B cell (primary cell): ENCODE measurements at regions not wholly inside any gene's neighbourhood (a gene's known extent, or its start where the extent isn't known, plus 50 kb on each side); places are given as distances from the start of the nearest gene placed in this dataset.

Experiments
- ATAC-seq: fragments of 200-7000 bp; cut with Tn5 transposase; one replicate; pipeline ENCODE4 v1.10.0; 2021; ENCODE audit warnings: low read depth, mild to moderate bottlenecking, moderate number of reproducible peaks, moderate library complexity
- CTCF ChIA-PET: fragments of 350-600 bp; sonication (Branson Sonifier 250); formaldehyde crosslinking; loops from one replicate; lab custom pipeline; 2021; ENCODE audit warnings: antibody characterized with exemption, inconsistent platforms; lab: Charles Lee
- POLR2A ChIA-PET: fragments of 350-600 bp; sonication (Branson Sonifier 250); formaldehyde crosslinking; loops from one replicate; lab custom pipeline; 2021; ENCODE audit warnings: antibody characterized with exemption; lab: Charles Lee
- DNase-seq: peaks from one replicate; pipeline ENCODE4 v3.0.0; 2013
- H2AFZ ChIP-seq: 2 replicates; pipeline ENCODE4 v1.6.1; 2012; ENCODE audit warnings: mild to moderate bottlenecking, low read depth, low read length; ENCODE audit not compliant: insufficient read depth, poor library complexity, severe bottlenecking
- H3K27ac ChIP-seq, 2 donors: 1 replicate in 1 of 2; 2 replicates in 1 of 2; pipeline ENCODE4 v1.5.1; 2012 to 2013; ENCODE audit warnings: low read length in 2 of 2, mild to moderate bottlenecking in 2 of 2, moderate library complexity in 1 of 2
- H3K27me3 ChIP-seq, 4 experiments: fragments of 200-600 bp in 1 of 4; sonication (generic) in 1 of 4; replicated peaks in 1 of 4; 1 replicate in 2 of 4; 2 replicates in 2 of 4; pipeline versions ENCODE4 v1.6.1 to v1.7.0; 2013 to 2016; ENCODE audit warnings: low read length in 3 of 4, mild to moderate bottlenecking in 2 of 4, mixed read lengths in 1 of 4, moderate library complexity in 1 of 4; ENCODE audit not compliant: insufficient read depth in 4 of 4, control insufficient read depth in 3 of 4; ENCODE audit errors: control extremely low read depth in 1 of 4
- H3K36me3 ChIP-seq, 2 experiments: replicated peaks in 1 of 2; 1 replicate in 1 of 2; 2 replicates in 1 of 2; pipeline versions ENCODE4 v1.6.1 to v1.7.1; 2013; ENCODE audit warnings: low read length in 1 of 2; ENCODE audit not compliant: insufficient read depth in 2 of 2, control insufficient read depth in 1 of 2; ENCODE audit errors: control extremely low read depth in 1 of 2, extremely low read depth in 1 of 2
- H3K4me1 ChIP-seq, 2 donors: fragments of 200-600 bp in 1 of 2; sonication (generic) in 1 of 2; 1 replicate in 1 of 2; 2 replicates in 1 of 2; pipeline versions ENCODE4 v1.5.1 to v1.6.1; 2013 to 2017; ENCODE audit warnings: low read length in 2 of 2; ENCODE audit not compliant: control insufficient read depth in 2 of 2, insufficient read depth in 2 of 2
- H3K4me2 ChIP-seq: replicated peaks from 2 replicates; pipeline ENCODE3; 2012; ENCODE audit warnings: mild to moderate bottlenecking, low read depth, low read length; ENCODE audit not compliant: poor library complexity, severe bottlenecking
- H3K4me3 ChIP-seq, 5 experiments: fragments of 200-600 bp in 1 of 5; sonication (generic) in 1 of 5; 1 replicate in 3 of 5; 2 replicates in 2 of 5; pipeline versions ENCODE4 v1.5.1 to v1.7.0; 2011 to 2016; ENCODE audit warnings: low read length in 4 of 5, mild to moderate bottlenecking in 4 of 5, low read depth in 2 of 5, control low read depth in 1 of 5, moderate library complexity in 1 of 5; ENCODE audit not compliant: insufficient read depth in 1 of 5; ENCODE audit errors: control extremely low read depth in 1 of 5, extremely low read depth in 1 of 5
- H3K79me2 ChIP-seq: fragments of 200-600 bp; sonication (generic); one replicate; pipeline ENCODE4 v1.6.0; 2016; ENCODE audit warnings: low read length; ENCODE audit not compliant: control insufficient read depth, insufficient read depth
- H3K9ac ChIP-seq: fragments of 200-600 bp; sonication (generic); 2 replicates; pipeline ENCODE4 v1.6.1; 2017; ENCODE audit warnings: mild to moderate bottlenecking, low read length, moderate library complexity
- H3K9me3 ChIP-seq, 3 donors: one replicate each; pipeline versions ENCODE4 v1.6.1 to v1.7.1; 2013; ENCODE audit warnings: low read length in 2 of 3; ENCODE audit not compliant: control insufficient read depth in 2 of 3, insufficient read depth in 1 of 3; ENCODE audit errors: control extremely low read depth in 1 of 3
- H4K20me1 ChIP-seq: 2 replicates; pipeline ENCODE4 v1.6.0; 2012; ENCODE audit warnings: mild to moderate bottlenecking, low read length; ENCODE audit not compliant: insufficient read depth, control insufficient read depth, poor library complexity, severe bottlenecking
- H3K27ac Mint-ChIP-seq: one replicate; pipeline ENCODE4 v1.8.0; 2021; ENCODE audit warnings: mixed read lengths
- H3K27me3 Mint-ChIP-seq: one replicate; pipeline ENCODE4 v1.8.0; 2021; ENCODE audit warnings: mixed read lengths
- H3K4me1 Mint-ChIP-seq: one replicate; pipeline ENCODE4 v1.8.0; 2021; ENCODE audit warnings: mixed read lengths
- H3K4me3 Mint-ChIP-seq: one replicate; pipeline ENCODE4 v1.8.0; 2021; ENCODE audit warnings: mixed read lengths
- H3K9me3 Mint-ChIP-seq: one replicate; pipeline ENCODE4 v1.8.0; 2022; ENCODE audit warnings: mixed read lengths; ENCODE audit not compliant: insufficient read depth
- EZH2 ChIP-seq: IDR thresholded peaks from 2 replicates; pipeline ENCODE4 v1.6.1; 2012; ENCODE audit warnings: borderline replicate concordance, low read depth, mild to moderate bottlenecking, moderate library complexity, low read length; ENCODE audit not compliant: insufficient read depth, poor library complexity, severe bottlenecking
- WGBS: methylation state at CpG from one replicate; pipeline ENCODE4 v1.1.5; 2013; ENCODE audit warnings: missing lambda C conversion rate; ENCODE audit not compliant: insufficient coverage; 5-methylcytosine and 5-hydroxymethylcytosine counted together
- intact Hi-C: fragments of 100-400 bp; cut with micrococcal nuclease; formaldehyde crosslinking; loops from one replicate; pipeline ENCODE4 v1.10.0; 2022
- TF ChIP-seq, protein P1 (sequence below): fragments of 200-600 bp; IDR thresholded peaks from one replicate; pipeline ENCODE4 v1.8.0; 2022; ENCODE audit warnings: antibody characterized with exemption, mild to moderate bottlenecking

DNA sequence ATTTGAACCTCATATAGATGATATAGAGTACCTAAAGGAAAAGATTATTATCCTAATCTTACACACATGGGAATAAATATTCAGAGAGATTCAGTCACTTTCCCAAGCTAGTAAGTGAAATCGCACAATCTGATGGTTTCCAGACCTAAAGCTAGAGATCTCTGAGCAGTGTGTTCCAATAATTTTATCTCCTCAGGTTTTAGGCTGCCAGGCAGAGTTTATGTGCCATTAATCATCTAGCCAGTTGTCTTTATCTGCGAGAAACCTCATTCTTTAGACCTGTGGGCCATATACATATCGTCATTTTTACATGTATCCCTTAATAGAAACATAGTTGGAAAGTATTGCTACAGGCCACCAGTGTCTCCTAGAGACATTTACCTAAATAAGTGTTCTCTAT lies 647.2 kb upstream of the STEAP1 start:
- Histone ChIP-seq H3K4me2 (no peak overlapping the region), H3K9me3 (no peaks in the 10 kb centered on the region), H3K27me3 (no peaks in the 10 kb centered on the region), H3K36me3 (no peaks in the 10 kb centered on the region), H3K9ac (no peak overlapping the region), H3K4me3 (no peak overlapping the region), H3K27ac (no peak overlapping the region), H2AFZ (no peak overlapping the region), H3K4me1 (no peaks in the 10 kb centered on the region), H4K20me1 (no peaks in the 10 kb centered on the region), H3K79me2 (no peaks in the 10 kb centered on the region)
- Mint-ChIP-seq H3K4me1 (no peaks in the 10 kb centered on the region), H3K27ac (no peak overlapping the region), H3K4me3 (no peak overlapping the region), H3K27me3 (no peaks in the 10 kb centered on the region), H3K9me3 (no peaks in the 10 kb centered on the region)
- no peak for ATAC-seq
- CTCF ChIA-PET = no interaction called here
- no peak for DNase-seq
- POLR2A ChIA-PET = no interaction called here
- WGBS = 100% methylated on average over 1 of the region's 3 CpGs
- TF ChIP-seq, protein P1, sequence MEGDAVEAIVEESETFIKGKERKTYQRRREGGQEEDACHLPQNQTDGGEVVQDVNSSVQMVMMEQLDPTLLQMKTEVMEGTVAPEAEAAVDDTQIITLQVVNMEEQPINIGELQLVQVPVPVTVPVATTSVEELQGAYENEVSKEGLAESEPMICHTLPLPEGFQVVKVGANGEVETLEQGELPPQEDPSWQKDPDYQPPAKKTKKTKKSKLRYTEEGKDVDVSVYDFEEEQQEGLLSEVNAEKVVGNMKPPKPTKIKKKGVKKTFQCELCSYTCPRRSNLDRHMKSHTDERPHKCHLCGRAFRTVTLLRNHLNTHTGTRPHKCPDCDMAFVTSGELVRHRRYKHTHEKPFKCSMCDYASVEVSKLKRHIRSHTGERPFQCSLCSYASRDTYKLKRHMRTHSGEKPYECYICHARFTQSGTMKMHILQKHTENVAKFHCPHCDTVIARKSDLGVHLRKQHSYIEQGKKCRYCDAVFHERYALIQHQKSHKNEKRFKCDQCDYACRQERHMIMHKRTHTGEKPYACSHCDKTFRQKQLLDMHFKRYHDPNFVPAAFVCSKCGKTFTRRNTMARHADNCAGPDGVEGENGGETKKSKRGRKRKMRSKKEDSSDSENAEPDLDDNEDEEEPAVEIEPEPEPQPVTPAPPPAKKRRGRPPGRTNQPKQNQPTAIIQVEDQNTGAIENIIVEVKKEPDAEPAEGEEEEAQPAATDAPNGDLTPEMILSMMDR = no peak
- no peak for TF ChIP-seq EZH2
- intact Hi-C loops = no loop called here

DNA sequence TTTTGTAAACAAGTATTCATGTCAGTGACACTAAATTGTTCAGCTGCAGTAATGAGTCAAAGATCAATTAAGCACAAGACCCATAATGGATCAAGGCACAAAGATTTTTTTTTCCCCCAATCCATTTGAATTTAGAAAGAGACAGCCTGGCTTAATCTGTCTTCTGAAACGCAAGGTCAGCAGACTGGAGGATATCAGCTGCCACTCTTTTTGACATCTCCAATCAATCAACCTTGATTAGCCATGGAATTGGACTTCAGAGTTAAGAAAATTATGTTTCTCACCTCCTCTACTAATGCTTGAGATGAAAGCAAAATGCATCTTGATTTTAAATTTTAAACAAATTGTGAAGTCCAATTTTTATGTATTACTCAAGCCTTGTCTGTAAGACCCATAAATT lies 642.4 kb upstream of the STEAP1 start:
- Histone ChIP-seq H4K20me1 (no peaks in the 10 kb centered on the region), H3K36me3 (no peaks in the 10 kb centered on the region), H2AFZ (no peak overlapping the region), H3K27ac (no peak overlapping the region), H3K4me2 (no peak overlapping the region), H3K27me3 (no peaks in the 10 kb centered on the region), H3K4me1 (no peaks in the 10 kb centered on the region), H3K9me3 (no peaks in the 10 kb centered on the region), H3K79me2 (no peaks in the 10 kb centered on the region), H3K4me3 (no peak overlapping the region), H3K9ac (no peak overlapping the region)
- H3K4me3 Mint-ChIP-seq = no peak overlapping the region
- H3K27me3 Mint-ChIP-seq = no peaks in the 10 kb centered on the region
- H3K27ac Mint-ChIP-seq = no peak overlapping the region
- no peaks in the 10 kb centered on the region for H3K4me1 Mint-ChIP-seq
- TF ChIP-seq, protein P1 = no peak
- TF ChIP-seq EZH2 = no peak
- intact Hi-C loops = no loop called here
- no peak for DNase-seq
- no CpG with 5 or more reads among the region's 1 CpG for WGBS
- POLR2A ChIA-PET = no interaction called here
- no peak for ATAC-seq
- H3K9me3 Mint-ChIP-seq = no peaks in the 10 kb centered on the region
- CTCF ChIA-PET = no interaction called here
